ENCODE measurements at regions not wholly inside any gene's neighbourhood (a gene's known extent, or its start where the extent isn't known, plus 50 kb on each side); places are given as distances from the start of the nearest gene placed in this dataset.

DNA sequence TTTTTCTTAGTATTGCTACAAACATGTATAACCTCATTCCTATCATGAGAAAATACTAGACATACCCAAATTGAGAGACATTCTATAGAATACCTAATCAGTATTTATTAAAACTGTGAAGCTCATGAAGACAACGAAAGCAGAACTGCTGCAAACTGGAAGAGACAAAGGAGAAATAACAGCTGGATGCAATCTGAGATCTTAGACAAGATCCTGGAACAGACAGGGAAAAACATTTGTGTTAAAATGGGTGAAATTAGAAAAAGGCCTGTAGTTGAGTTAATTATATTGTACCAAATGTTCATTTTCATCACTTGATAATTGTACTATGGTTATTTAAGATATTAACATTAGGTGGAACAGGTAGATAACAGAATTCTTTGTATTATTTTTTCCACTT lies 392.0 kb downstream of the PLPP3 start:
- TF ChIP-seq, protein P1, sequence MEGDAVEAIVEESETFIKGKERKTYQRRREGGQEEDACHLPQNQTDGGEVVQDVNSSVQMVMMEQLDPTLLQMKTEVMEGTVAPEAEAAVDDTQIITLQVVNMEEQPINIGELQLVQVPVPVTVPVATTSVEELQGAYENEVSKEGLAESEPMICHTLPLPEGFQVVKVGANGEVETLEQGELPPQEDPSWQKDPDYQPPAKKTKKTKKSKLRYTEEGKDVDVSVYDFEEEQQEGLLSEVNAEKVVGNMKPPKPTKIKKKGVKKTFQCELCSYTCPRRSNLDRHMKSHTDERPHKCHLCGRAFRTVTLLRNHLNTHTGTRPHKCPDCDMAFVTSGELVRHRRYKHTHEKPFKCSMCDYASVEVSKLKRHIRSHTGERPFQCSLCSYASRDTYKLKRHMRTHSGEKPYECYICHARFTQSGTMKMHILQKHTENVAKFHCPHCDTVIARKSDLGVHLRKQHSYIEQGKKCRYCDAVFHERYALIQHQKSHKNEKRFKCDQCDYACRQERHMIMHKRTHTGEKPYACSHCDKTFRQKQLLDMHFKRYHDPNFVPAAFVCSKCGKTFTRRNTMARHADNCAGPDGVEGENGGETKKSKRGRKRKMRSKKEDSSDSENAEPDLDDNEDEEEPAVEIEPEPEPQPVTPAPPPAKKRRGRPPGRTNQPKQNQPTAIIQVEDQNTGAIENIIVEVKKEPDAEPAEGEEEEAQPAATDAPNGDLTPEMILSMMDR (conservative IDR thresholded peaks at IDR 0.05; ENCODE audit: low read length) = no peak
- TF ChIP-seq EZH2phosphoT487 (IDR thresholded peaks at IDR 0.05; ENCODE audit: borderline replicate concordance) = no peak

Data from Loucy (cell line).